ENCODE measurements at regions not wholly inside any gene's neighbourhood (a gene's known extent, or its start where the extent isn't known, plus 50 kb on each side); places are given as distances from the start of the nearest gene placed in this dataset.

GRCh38 chr2:210839034-210839433 is 282.6 kb downstream of the CPS1 start:
- TF ChIP-seq CTCF (conservative IDR thresholded peaks at IDR 0.05 in 1 of 2, IDR thresholded peaks at IDR 0.05 in 1 of 2; ENCODE audit: low read depth in 1 of 2, low read length in 2 of 2) (no peak), EZH2 (IDR thresholded peaks at IDR 0.05; ENCODE audit: low read length, missing control alignments) (no peak)
